Keratinocyte (primary cell): ENCODE measurements at regions not wholly inside any gene's neighbourhood (a gene's known extent, or its start where the extent isn't known, plus 50 kb on each side); places are given as distances from the start of the nearest gene placed in this dataset.
"Not testable (repeated sequence)": the region's sequence is repeated elsewhere in the genome, so short reads cannot be mapped to it uniquely, and the experiment has no call there.

Experiments
- DNase-seq: peaks from one replicate; pipeline ENCODE4 v3.0.0-alpha.2; 2011; ENCODE audit warnings: low read depth, missing footprints, low spot score
- FAIRE-seq: peaks from 2 replicates; lab custom pipeline; 2011; peaks lifted over from hg19 to GRCh38; lab: Jason Lieb, UNC
- H2AFZ ChIP-seq: 2 replicates; pipeline ENCODE4 v1.6.0; 2012; ENCODE audit warnings: low read length, control low read depth, inconsistent platforms; ENCODE audit not compliant: control insufficient read depth
- H3K27ac ChIP-seq: 2 replicates; pipeline ENCODE4 v1.5.1; 2011; ENCODE audit warnings: low read length; ENCODE audit not compliant: control insufficient read depth, insufficient read depth
- H3K27me3 ChIP-seq: 3 replicates; pipeline ENCODE4 v1.6.0; 2011; ENCODE audit warnings: low read length; ENCODE audit not compliant: control insufficient read depth, insufficient read depth; ENCODE audit errors: extremely low read depth
- H3K36me3 ChIP-seq, 2 experiments: 2 replicates in 1 of 2; 3 replicates in 1 of 2; pipeline ENCODE4 v1.5.1; 2011; ENCODE audit warnings: low read length in 2 of 2, mild to moderate bottlenecking in 1 of 2; ENCODE audit not compliant: control insufficient read depth in 2 of 2, insufficient read depth in 2 of 2; ENCODE audit errors: extremely low read depth in 1 of 2
- H3K4me1 ChIP-seq: 3 replicates; pipeline ENCODE4 v1.5.1; 2011; ENCODE audit warnings: low read length; ENCODE audit not compliant: control insufficient read depth, insufficient read depth; ENCODE audit errors: extremely low read depth
- H3K4me2 ChIP-seq: 3 replicates; pipeline ENCODE4 v1.6.0; 2011; ENCODE audit warnings: low read depth, low read length; ENCODE audit not compliant: control insufficient read depth, insufficient read depth; ENCODE audit errors: extremely low read depth
- H3K4me3 ChIP-seq, 3 experiments: fragments of 200-600 bp in 1 of 3; sonication (generic) in 1 of 3; 2 replicates in 2 of 3; 3 replicates in 1 of 3; pipeline ENCODE4 v1.5.1; 2011 to 2016; ENCODE audit warnings: low read length in 3 of 3, mild to moderate bottlenecking in 3 of 3, control low read depth in 2 of 3, inconsistent platforms in 1 of 3, low read depth in 1 of 3, mixed read lengths in 1 of 3, mixed run types in 1 of 3, moderate library complexity in 1 of 3; ENCODE audit not compliant: control insufficient read depth in 2 of 3, insufficient read depth in 2 of 3; ENCODE audit errors: extremely low read depth in 1 of 3
- H3K79me2 ChIP-seq: 2 replicates; pipeline ENCODE4 v1.6.0; 2012; ENCODE audit warnings: low read length; ENCODE audit not compliant: control insufficient read depth, insufficient read depth
- H3K9ac ChIP-seq: 3 replicates; pipeline ENCODE4 v1.6.0; 2011; ENCODE audit warnings: low read length; ENCODE audit not compliant: control insufficient read depth, insufficient read depth; ENCODE audit errors: extremely low read depth
- H3K9me1 ChIP-seq: 3 replicates; pipeline ENCODE4 v1.6.0; 2011; ENCODE audit warnings: low read length; ENCODE audit not compliant: control insufficient read depth, insufficient read depth; ENCODE audit errors: extremely low read depth
- H3K9me3 ChIP-seq: 2 replicates; pipeline ENCODE4 v1.5.1; 2012; ENCODE audit warnings: low read depth, low read length; ENCODE audit not compliant: control insufficient read depth
- H4K20me1 ChIP-seq: 3 replicates; pipeline ENCODE4 v1.6.0; 2011; ENCODE audit warnings: low read length; ENCODE audit not compliant: control insufficient read depth, insufficient read depth; ENCODE audit errors: extremely low read depth
- CTCF ChIP-seq, 3 experiments: IDR thresholded peaks in 1 of 3; conservative IDR thresholded peaks in 1 of 3; optimal IDR thresholded peaks in 1 of 3; 2 replicates in 2 of 3; 3 replicates in 1 of 3; pipeline versions ENCODE3 to v1.5.1; 2011; ENCODE audit warnings: low read length in 3 of 3, mild to moderate bottlenecking in 3 of 3, moderate library complexity in 2 of 3, control low read depth in 1 of 3, inconsistent platforms in 1 of 3; ENCODE audit not compliant: insufficient read depth in 2 of 3; ENCODE audit errors: extremely low read depth in 1 of 3
- EZH2 ChIP-seq: IDR thresholded peaks from one replicate; pipeline ENCODE4 v1.6.1; 2012; ENCODE audit warnings: inconsistent platforms, mild to moderate bottlenecking, low read length, moderate library complexity
- dilution Hi-C: fragments of 300-500 bp; cut with MboI; formaldehyde crosslinking; loops from one replicate; pipeline ENCODE4 v1.7.0; 2020; ENCODE audit warnings: low sequenced_read_pairs; ENCODE audit not compliant: extremely low pct_ligation_motif_present

- no peak overlapping the region for H3K4me3 ChIP-seq
- no peak for TF ChIP-seq CTCF (optimal IDR thresholded peaks at IDR 0.05 in 1 of 3, IDR thresholded peaks at IDR 0.05 in 1 of 3, conservative IDR thresholded peaks at IDR 0.05 in 1 of 3; ENCODE audit: extremely low read depth in 1 of 3, insufficient read depth in 2 of 3, low read length in 3 of 3)
- no peak for TF ChIP-seq EZH2
- FAIRE-seq: no peak
- no peaks in the 10 kb centered on the region for H3K9me1 ChIP-seq
- no peaks in the 10 kb centered on the region for H3K27me3 ChIP-seq
- H3K4me2 ChIP-seq: no peak overlapping the region
- H3K4me1 ChIP-seq: no peaks in the 10 kb centered on the region
- H3K79me2 ChIP-seq: no peaks in the 10 kb centered on the region
- H3K9me3 ChIP-seq: no peaks in the 10 kb centered on the region
- no peak overlapping the region for H3K27ac ChIP-seq
- no peak overlapping the region for H3K9ac ChIP-seq
- dilution Hi-C loops: no loop called here
- H3K36me3 ChIP-seq: no peaks in the 10 kb centered on the region
- H4K20me1 ChIP-seq: no peaks in the 10 kb centered on the region
- H2AFZ ChIP-seq: no peak overlapping the region
- DNase-seq: no peak
Observed at GRCh38 chr4:31261632-31262031, 541.5 kb downstream of the PCDH7 start.

- H3K36me3 ChIP-seq, dilution Hi-C loops, DNase-seq, H2AFZ ChIP-seq, FAIRE-seq, H3K79me2 ChIP-seq, H3K9me1 ChIP-seq, H3K4me2 ChIP-seq, H3K4me3 ChIP-seq, H3K27ac ChIP-seq, H4K20me1 ChIP-seq, H3K9ac ChIP-seq, H3K4me1 ChIP-seq, H3K9me3 ChIP-seq, H3K27me3 ChIP-seq: not testable (repeated sequence)
Observed at GRCh38 chr4:31266094-31266493, 545.9 kb downstream of the PCDH7 start.

GRCh38 chr4:31272331-31273061 is 552.3 kb downstream of the PCDH7 start:
- no peak overlapping the region for H3K27ac ChIP-seq
- H3K4me3 ChIP-seq: no peak overlapping the region
- no peak overlapping the region for H3K9ac ChIP-seq
- dilution Hi-C loops: no loop called here
- H3K4me1 ChIP-seq: peaks cover 2% of the 10 kb centered on the region
- H3K9me3 ChIP-seq: no peaks in the 10 kb centered on the region
- no peaks in the 10 kb centered on the region for H3K9me1 ChIP-seq
- no peak overlapping the region for H3K4me2 ChIP-seq
- H2AFZ ChIP-seq: no peak overlapping the region
- no peaks in the 10 kb centered on the region for H4K20me1 ChIP-seq
- DNase-seq: no peak
- H3K36me3 ChIP-seq: no peaks in the 10 kb centered on the region
- no peak for FAIRE-seq
- TF ChIP-seq EZH2: no peak
- TF ChIP-seq CTCF (optimal IDR thresholded peaks at IDR 0.05 in 1 of 3, IDR thresholded peaks at IDR 0.05 in 1 of 3, conservative IDR thresholded peaks at IDR 0.05 in 1 of 3; ENCODE audit: extremely low read depth in 1 of 3, insufficient read depth in 2 of 3, low read length in 3 of 3): no peak
- H3K27me3 ChIP-seq: no peaks in the 10 kb centered on the region
- no peaks in the 10 kb centered on the region for H3K79me2 ChIP-seq
